K562 (cell line): ENCODE measurements at regions not wholly inside any gene's neighbourhood (a gene's known extent, or its start where the extent isn't known, plus 50 kb on each side); places are given as distances from the start of the nearest gene placed in this dataset.

Experiments
- ATAC-seq: fragments of 200-7000 bp; cut with Tn5 transposase; 3 replicates; pipeline ENCODE4 v1.9.1; 2020; ENCODE audit warnings: moderate library complexity
- BruUV-seq: library from RNA; stranded (reverse); fragments of 400-500 nt; replicated peaks from 2 replicates; lab custom pipeline; 2021; lab: Mats Ljungman, UMichigan
- CTCF ChIA-PET: fragments of 300-600 bp; formaldehyde crosslinking; extraction: SDS; loops from one replicate; lab custom pipeline; 2021; ENCODE audit warnings: low intra/inter-chr PET ratio; lab: Yijun Ruan, JAX
- POLR2A ChIA-PET: fragments of 300-600, 350-650 bp; sonication (Branson Sonifier 250); formaldehyde crosslinking; extraction: SDS; loops from one replicate; lab custom pipeline; 2021; ENCODE audit warnings: antibody characterized with exemption, inconsistent platforms; lab: Yijun Ruan, JAX
- DNase-seq, 4 experiments: peaks; one replicate each; pipeline versions ENCODE4 v3.0.0 to v3.0.0-alpha.2; 2011 to 2018; ENCODE audit warnings: low spot score in 3 of 4, mixed read lengths in 3 of 4; ENCODE audit errors: extremely low read depth in 1 of 4
- FAIRE-seq: peaks from 2 replicates; lab custom pipeline; 2011; peaks lifted over from hg19 to GRCh38; lab: Jason Lieb, UNC
- H2AFZ ChIP-seq: 2 replicates; pipeline ENCODE4 v1.6.0; 2011; ENCODE audit warnings: low read depth, low read length, control low read depth, inconsistent platforms
- H3K27ac ChIP-seq: fragments of 200-600 bp; 3 replicates; pipeline ENCODE4 v1.8.0; 2011; ENCODE audit warnings: low read depth, mild to moderate bottlenecking, control low read depth, inconsistent platforms, low read length, moderate library complexity, mixed read lengths; ENCODE audit errors: extremely low read depth
- H3K27me3 ChIP-seq, 2 experiments: fragments of 300-600 bp in 1 of 2; 2 replicates in 1 of 2; 3 replicates in 1 of 2; pipeline versions ENCODE4 v1.6.0 to v1.8.0; 2011; ENCODE audit warnings: inconsistent platforms in 2 of 2, low read length in 2 of 2, mild to moderate bottlenecking in 1 of 2, mixed read lengths in 1 of 2, moderate library complexity in 1 of 2; ENCODE audit not compliant: control insufficient read depth in 2 of 2, insufficient read depth in 2 of 2
- H3K36me3 ChIP-seq: fragments of 300-600 bp; 3 replicates; pipeline ENCODE4 v1.8.0; 2011; ENCODE audit warnings: mild to moderate bottlenecking, low read length, inconsistent platforms; ENCODE audit not compliant: control insufficient read depth, insufficient read depth
- H3K4me1 ChIP-seq, 2 experiments: fragments of 200-600 bp in 1 of 2; replicated peaks in 1 of 2; 2 replicates in 1 of 2; 3 replicates in 1 of 2; pipeline versions ENCODE4 v1.5.1 to v1.8.0; 2011; ENCODE audit warnings: inconsistent platforms in 2 of 2, low read length in 2 of 2, mild to moderate bottlenecking in 1 of 2, mixed read lengths in 1 of 2, moderate library complexity in 1 of 2; ENCODE audit not compliant: control insufficient read depth in 2 of 2, insufficient read depth in 2 of 2
- H3K4me2 ChIP-seq: 2 replicates; pipeline ENCODE4 v1.6.1; 2011; ENCODE audit warnings: low read length, control low read depth, inconsistent platforms, mixed read lengths; ENCODE audit not compliant: insufficient read depth
- H3K4me3 ChIP-seq: fragments of 200-600 bp; sonication (generic), shearing (Covaris generic); 2 replicates; pipeline ENCODE4 v1.5.1; 2016; ENCODE audit warnings: control low read depth, inconsistent platforms
- H3K79me2 ChIP-seq: fragments of 200-600 bp; 3 replicates; pipeline ENCODE4 v1.8.0; 2011; ENCODE audit warnings: low read length, inconsistent platforms; ENCODE audit not compliant: control insufficient read depth, insufficient read depth
- H3K9ac ChIP-seq, 2 experiments: 2 replicates each; pipeline versions ENCODE4 v1.6.0 to v1.6.1; 2011; ENCODE audit warnings: low read depth in 2 of 2, low read length in 2 of 2, control low read depth in 1 of 2, inconsistent platforms in 1 of 2, mild to moderate bottlenecking in 1 of 2, mixed read lengths in 1 of 2; ENCODE audit not compliant: insufficient read depth in 1 of 2
- H3K9me1 ChIP-seq: one replicate; pipeline ENCODE4 v1.6.0; 2011; ENCODE audit warnings: inconsistent platforms, mild to moderate bottlenecking, low read length, moderate library complexity; ENCODE audit not compliant: control insufficient read depth, insufficient read depth
- H3K9me3 ChIP-seq: replicated peaks from 2 replicates; pipeline ENCODE4 v1.5.1; 2011; ENCODE audit warnings: low read depth, low read length, inconsistent platforms; ENCODE audit not compliant: control insufficient read depth, insufficient read depth
- H4K20me1 ChIP-seq: replicated peaks from 2 replicates; pipeline ENCODE4 v1.6.1; 2011; ENCODE audit warnings: low read length, inconsistent platforms, mixed read lengths; ENCODE audit not compliant: control insufficient read depth, insufficient read depth
- AFF1 ChIP-seq, 2 experiments: fragments of 450-650 bp; IDR thresholded peaks; 2 replicates each; pipeline ENCODE4 v1.6.1; 2018; ENCODE audit warnings: mild to moderate bottlenecking in 2 of 2, low read depth in 1 of 2; ENCODE audit not compliant: partially characterized antibody in 2 of 2
- DIDO1 ChIP-seq: fragments of 450-650 bp; IDR thresholded peaks from 2 replicates; pipeline ENCODE4 v1.6.1; 2016; ENCODE audit warnings: low read depth, missing biosample characterization, missing genetic modification characterization
- KLF16 ChIP-seq: IDR thresholded peaks from 2 replicates; pipeline ENCODE4 v1.6.1; 2016; ENCODE audit warnings: antibody characterized with exemption
- MTA2 ChIP-seq: fragments of 450-650 bp; IDR thresholded peaks from 2 replicates; pipeline ENCODE4 v1.6.1; 2016; ENCODE audit warnings: low read depth
- PHTF2 ChIP-seq: fragments of 250-450 bp; sonication (Bioruptor Pico); IDR thresholded peaks from 2 replicates; pipeline ENCODE4 v1.5.0; 2021; ENCODE audit warnings: mild to moderate bottlenecking
- RBM14 ChIP-seq: fragments of 200-400 bp; formaldehyde crosslinking; IDR thresholded peaks from 2 replicates; pipeline ENCODE4 v1.6.1; 2018; ENCODE audit warnings: low read depth, mild to moderate bottlenecking, low read length, moderate library complexity, borderline replicate concordance; ENCODE audit not compliant: insufficient read depth
- SMAD1 ChIP-seq: fragments of 150-350 bp; IDR thresholded peaks from 2 replicates; pipeline ENCODE4 v1.6.1; 2014; ENCODE audit warnings: low read length, low read depth; ENCODE audit not compliant: partially characterized antibody
- TEAD4 ChIP-seq, 2 experiments: sonication (generic) in 1 of 2; formaldehyde crosslinking in 1 of 2; IDR thresholded peaks; 2 replicates each; pipeline versions ENCODE4 v1.6.1 to v1.8.0; 2012 to 2022; ENCODE audit warnings: borderline replicate concordance in 1 of 2, inconsistent platforms in 1 of 2, low read length in 1 of 2, mild to moderate bottlenecking in 1 of 2, missing genetic modification reagents in 1 of 2
- THAP7 ChIP-seq: fragments of 250-450 bp; sonication (Bioruptor Pico); IDR thresholded peaks from 2 replicates; pipeline ENCODE4 v1.5.0; 2021
- ZNF586 ChIP-seq: fragments of 450-650 bp; formaldehyde crosslinking; conservative IDR thresholded peaks from 2 replicates; pipeline ENCODE4 v1.4.0; 2020; ENCODE audit warnings: mild to moderate bottlenecking, moderate library complexity
- ZNF707 ChIP-seq: fragments of 250-450 bp; sonication (Bioruptor Pico); conservative IDR thresholded peaks from 2 replicates; pipeline ENCODE4 v1.8.0; 2022; ENCODE audit warnings: inconsistent platforms, mild to moderate bottlenecking, moderate library complexity
- WGBS: fragments of 100-300 bp; shearing (Covaris generic); methylation state at CpG from one replicate; pipeline ENCODE4 v1.1.6; 2016; ENCODE audit warnings: low coverage, mixed read lengths; ENCODE audit not compliant: insufficient coverage; ENCODE audit errors: missing lambda C conversion rate; 5-methylcytosine and 5-hydroxymethylcytosine counted together
- in situ Hi-C: fragments of 300-500 bp; cut with MboI; formaldehyde crosslinking; loops from 4 replicates; pipeline ENCODE4 v1.15.0; 2018; ENCODE audit warnings: inconsistent platforms, mixed read lengths
- intact Hi-C: fragments of 100-400 bp; cut with micrococcal nuclease; formaldehyde crosslinking; loops from 2 replicates; pipeline ENCODE4 v1.14.2; 2022

DNA sequence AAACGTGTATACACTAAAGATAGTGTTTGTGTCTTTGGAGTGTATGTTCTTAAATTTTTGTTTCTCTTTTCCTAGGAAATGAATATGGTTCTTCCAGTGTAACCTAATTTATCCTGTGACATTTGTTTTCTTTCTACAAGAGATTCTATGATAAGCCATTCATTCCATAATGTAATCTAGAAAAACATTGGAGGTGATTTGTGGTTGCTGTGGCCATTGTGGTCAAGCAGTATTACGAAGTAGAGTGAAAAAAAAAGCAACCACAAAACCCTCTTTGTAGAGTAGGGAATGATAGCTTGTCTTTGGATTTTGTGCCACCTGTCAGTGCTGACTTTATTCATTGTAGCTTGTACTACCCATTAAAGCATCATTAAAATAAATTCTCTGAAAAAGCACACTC lies 1209.6 kb downstream of the ZPLD1 start:
- H2AFZ ChIP-seq = no peak overlapping the region
- in situ Hi-C loops = no loop called here
- POLR2A ChIA-PET = no interaction called here

More for the DNA sequence above, 1209.6 kb downstream of the ZPLD1 start:
- no peaks in the 10 kb centered on the region for H3K27me3 ChIP-seq
- no peak overlapping the region for H3K27ac ChIP-seq
- no peaks in the 10 kb centered on the region for H3K9me3 ChIP-seq
- no TSS peak for BruUV-seq
- H3K9me1 ChIP-seq = no peaks in the 10 kb centered on the region
- intact Hi-C loops = no loop called here
- no peaks in the 10 kb centered on the region for H3K79me2 ChIP-seq
- CTCF ChIA-PET = no interaction called here
- DNase-seq = no peak
- no peak overlapping the region for H3K4me2 ChIP-seq
- no peak overlapping the region for H3K9ac ChIP-seq
- H3K4me3 ChIP-seq = no peak overlapping the region
- ATAC-seq = no peak
- H3K36me3 ChIP-seq = no peaks in the 10 kb centered on the region
- TF ChIP-seq ZNF586 (CRISPR knock-in tag) (no peak), RBM14 (no peak), DIDO1 (tag) (no peak), TEAD4 (IDR thresholded peaks at IDR 0.05; ENCODE audit: low read length) (no peak), TEAD4 (CRISPR knock-in tag; IDR thresholded peaks at IDR 0.05; ENCODE audit: borderline replicate concordance) (no peak), SMAD1 (no peak), PHTF2 (CRISPR knock-in tag) (no peak), AFF1 (IDR thresholded peaks at IDR 0.05; ENCODE audit: low read depth in 1 of 2, partially characterized antibody in 2 of 2) (no peak), MTA2 (no peak), ZNF707 (CRISPR knock-in tag) (no peak), KLF16 (no peak), THAP7 (CRISPR knock-in tag) (no peak)
- TF ChIP-seq, all 486 proteins: peak for 0
- FAIRE-seq = no peak
- 0% methylated on average over 2 of the region's 2 CpGs for WGBS
- Histone ChIP-seq H4K20me1 (no peaks in the 10 kb centered on the region), H3K4me1 (no peaks in the 10 kb centered on the region)
